ENCODE measurements at regions not wholly inside any gene's neighbourhood (a gene's known extent, or its start where the extent isn't known, plus 50 kb on each side); places are given as distances from the start of the nearest gene placed in this dataset.

DNA sequence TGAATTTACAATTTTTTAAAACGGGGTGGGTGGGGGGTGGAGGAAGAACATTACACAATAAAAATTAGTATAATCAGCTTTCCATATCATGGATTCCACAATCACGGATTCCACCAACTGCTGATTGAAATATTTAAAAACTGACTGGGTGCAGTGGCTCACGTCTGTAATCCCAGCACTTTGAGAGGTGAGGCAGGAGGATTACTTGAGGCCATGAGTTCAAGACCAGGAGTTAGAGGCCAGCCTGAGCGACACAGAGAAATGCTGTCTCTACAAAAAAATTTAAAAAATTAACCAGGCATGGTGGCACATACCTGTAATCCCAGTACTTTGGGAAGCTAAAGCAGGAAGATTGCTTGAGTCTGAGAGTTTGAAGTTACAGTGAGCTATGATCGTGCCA lies 254.7 kb downstream of the ATG4C start:
- in situ Hi-C loops (cut with HindIII; ENCODE audit: low sequenced_read_pairs) = no loop called here

DNA sequence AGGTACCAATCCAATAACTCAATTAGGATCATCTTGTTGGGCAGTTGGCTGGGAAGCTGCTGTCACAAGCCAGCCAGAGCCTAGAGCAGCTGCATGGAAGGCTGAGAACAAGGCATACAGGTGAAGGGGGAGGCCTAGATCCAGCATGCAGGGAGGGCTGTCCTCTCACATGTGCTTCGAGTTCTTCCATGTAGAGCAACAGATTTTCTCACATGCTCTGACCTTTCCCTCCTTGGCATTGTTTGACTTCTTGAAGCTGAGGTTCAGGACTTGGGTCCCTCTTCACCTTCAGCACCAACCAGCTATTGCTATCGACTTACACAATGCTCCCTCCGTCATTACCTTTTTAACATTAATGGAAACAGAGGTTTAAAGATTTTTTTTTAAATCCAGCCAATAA lies 257.7 kb downstream of the ATG4C start:
- TF ChIP-seq, protein P1, sequence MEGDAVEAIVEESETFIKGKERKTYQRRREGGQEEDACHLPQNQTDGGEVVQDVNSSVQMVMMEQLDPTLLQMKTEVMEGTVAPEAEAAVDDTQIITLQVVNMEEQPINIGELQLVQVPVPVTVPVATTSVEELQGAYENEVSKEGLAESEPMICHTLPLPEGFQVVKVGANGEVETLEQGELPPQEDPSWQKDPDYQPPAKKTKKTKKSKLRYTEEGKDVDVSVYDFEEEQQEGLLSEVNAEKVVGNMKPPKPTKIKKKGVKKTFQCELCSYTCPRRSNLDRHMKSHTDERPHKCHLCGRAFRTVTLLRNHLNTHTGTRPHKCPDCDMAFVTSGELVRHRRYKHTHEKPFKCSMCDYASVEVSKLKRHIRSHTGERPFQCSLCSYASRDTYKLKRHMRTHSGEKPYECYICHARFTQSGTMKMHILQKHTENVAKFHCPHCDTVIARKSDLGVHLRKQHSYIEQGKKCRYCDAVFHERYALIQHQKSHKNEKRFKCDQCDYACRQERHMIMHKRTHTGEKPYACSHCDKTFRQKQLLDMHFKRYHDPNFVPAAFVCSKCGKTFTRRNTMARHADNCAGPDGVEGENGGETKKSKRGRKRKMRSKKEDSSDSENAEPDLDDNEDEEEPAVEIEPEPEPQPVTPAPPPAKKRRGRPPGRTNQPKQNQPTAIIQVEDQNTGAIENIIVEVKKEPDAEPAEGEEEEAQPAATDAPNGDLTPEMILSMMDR (IDR thresholded peaks at IDR 0.05; ENCODE audit: low read depth, low read length, missing control alignments) = no peak
- H3K4me3 ChIP-seq (ENCODE audit: low read depth, low read length) = no peak overlapping the region
- in situ Hi-C loops (cut with HindIII; ENCODE audit: low sequenced_read_pairs) = no loop called here
- no peak for DNase-seq (ENCODE audit: low read depth)

More for the DNA sequence above, 254.7 kb downstream of the ATG4C start:
- TF ChIP-seq, protein P1 (IDR thresholded peaks at IDR 0.05; ENCODE audit: low read depth, low read length, missing control alignments) = no peak
- no peak overlapping the region for H3K4me3 ChIP-seq (ENCODE audit: low read depth, low read length)
- DNase-seq (ENCODE audit: low read depth) = no peak

DNA sequence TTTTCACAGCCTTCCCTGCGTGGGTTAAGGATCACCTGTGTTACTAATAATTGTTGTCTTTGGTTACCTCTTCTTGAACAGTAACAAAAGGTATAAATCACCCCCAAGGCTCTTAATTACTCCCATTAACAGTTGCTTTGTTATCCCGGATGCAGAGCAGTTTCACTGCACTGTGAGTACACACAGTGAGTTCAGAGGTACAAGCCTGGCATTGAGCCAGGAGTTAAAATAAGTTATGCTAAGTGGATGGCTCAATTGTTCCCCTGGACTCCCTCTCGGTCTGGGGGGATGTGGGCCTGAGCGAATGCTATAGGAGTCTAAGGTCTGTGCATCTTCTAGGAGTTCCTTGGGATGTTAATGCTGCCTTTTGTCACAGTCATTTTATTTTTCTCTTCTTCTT lies 258.3 kb downstream of the ATG4C start:
- DNase-seq (ENCODE audit: low read depth) = no peak
- TF ChIP-seq, protein P1 (IDR thresholded peaks at IDR 0.05; ENCODE audit: low read depth, low read length, missing control alignments) = no peak
- H3K4me3 ChIP-seq (ENCODE audit: low read depth, low read length) = no peak overlapping the region
- in situ Hi-C loops (cut with HindIII; ENCODE audit: low sequenced_read_pairs) = no loop called here

DNA sequence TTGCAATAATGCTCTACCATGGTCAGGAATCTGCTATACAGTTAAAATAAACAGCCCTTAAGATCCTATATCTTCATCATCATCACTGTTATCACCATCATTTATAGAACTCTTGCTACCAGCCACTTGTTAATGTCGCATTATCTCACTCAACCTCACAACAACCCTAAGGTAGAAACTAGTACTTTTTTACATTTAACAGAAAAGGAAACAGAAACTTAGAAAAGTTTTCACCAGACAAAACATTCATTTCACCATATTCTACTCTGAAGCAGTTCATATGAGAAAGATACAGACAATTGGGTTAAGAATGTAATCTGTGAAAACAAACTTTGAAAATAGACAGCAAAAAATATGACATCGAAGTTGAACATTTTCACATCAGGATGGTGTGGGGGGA lies 262.6 kb downstream of the ATG4C start:
- TF ChIP-seq, protein P1 (IDR thresholded peaks at IDR 0.05; ENCODE audit: low read depth, low read length, missing control alignments) = no peak
- DNase-seq (ENCODE audit: low read depth) = no peak
- H3K4me3 ChIP-seq (ENCODE audit: low read depth, low read length) = no peak overlapping the region
- in situ Hi-C loops (cut with HindIII; ENCODE audit: low sequenced_read_pairs) = no loop called here

DNA sequence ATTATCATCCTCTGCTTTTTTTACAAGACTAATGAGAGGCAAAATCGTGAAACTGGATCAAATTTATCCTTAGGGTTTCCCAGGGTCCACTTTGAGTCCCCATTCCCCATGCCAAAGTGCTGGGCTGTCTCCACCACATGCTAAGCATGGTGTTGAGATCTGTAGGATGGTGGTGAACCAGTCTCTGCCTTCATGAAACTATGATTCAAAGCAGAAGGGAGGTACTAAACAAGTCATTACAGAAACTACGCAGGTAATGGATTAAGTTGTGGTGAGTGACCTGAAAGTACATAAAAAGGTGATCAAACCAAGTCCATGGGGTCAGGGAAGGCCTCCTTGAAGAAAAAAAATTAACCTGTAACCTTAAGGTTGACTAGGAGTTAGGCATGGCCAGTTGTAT lies 265.2 kb downstream of the ATG4C start:
- DNase-seq (ENCODE audit: low read depth) = no peak
- H3K4me3 ChIP-seq (ENCODE audit: low read depth, low read length) = no peak overlapping the region
- in situ Hi-C loops (cut with HindIII; ENCODE audit: low sequenced_read_pairs) = no loop called here
- TF ChIP-seq, protein P1 (IDR thresholded peaks at IDR 0.05; ENCODE audit: low read depth, low read length, missing control alignments) = no peak

DNA sequence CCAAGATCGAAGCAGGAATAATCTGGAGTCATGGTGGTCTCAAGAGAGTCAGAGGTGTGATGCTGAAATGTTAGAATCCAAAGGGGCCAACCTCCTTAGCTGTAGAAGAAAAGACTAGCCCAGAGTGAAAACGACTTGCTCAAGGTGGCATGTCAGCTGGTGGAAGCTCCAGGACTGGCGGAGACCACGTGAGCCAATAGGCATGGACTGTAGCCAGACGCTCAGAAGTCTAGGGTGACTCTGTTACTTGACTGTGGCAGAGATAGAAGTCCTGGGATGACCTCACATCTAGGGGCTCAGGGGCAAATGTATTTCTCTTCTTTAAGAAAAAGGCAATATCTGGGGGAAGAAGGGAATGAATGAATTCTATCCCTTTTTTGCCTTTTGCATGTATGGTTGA lies 267.4 kb downstream of the ATG4C start:
- in situ Hi-C loops (cut with HindIII; ENCODE audit: low sequenced_read_pairs) = no loop called here
- TF ChIP-seq, protein P1 (IDR thresholded peaks at IDR 0.05; ENCODE audit: low read depth, low read length, missing control alignments) = no peak
- H3K4me3 ChIP-seq (ENCODE audit: low read depth, low read length) = no peak overlapping the region
- DNase-seq (ENCODE audit: low read depth) = no peak

DNA sequence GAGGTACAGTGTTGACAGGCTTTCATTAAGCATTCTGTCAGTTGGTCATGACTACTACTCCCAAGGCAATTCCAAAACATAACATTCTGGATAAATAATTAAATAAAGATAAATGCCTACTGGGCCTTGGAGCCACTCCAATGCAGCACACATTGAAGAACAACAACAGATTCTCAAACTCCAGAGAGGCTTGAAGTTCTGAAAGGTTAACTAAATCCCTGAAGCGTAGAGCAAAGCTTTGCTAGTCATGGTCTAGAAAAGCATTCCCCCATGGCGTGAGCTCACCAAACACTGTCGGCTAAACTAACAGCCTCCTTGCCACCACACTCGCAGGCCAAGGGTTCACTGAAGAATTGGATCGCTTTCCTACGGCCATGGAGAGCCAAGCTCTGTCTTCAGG lies 268.0 kb downstream of the ATG4C start:
- no peak overlapping the region for H3K4me3 ChIP-seq (ENCODE audit: low read depth, low read length)
- TF ChIP-seq, protein P1 (IDR thresholded peaks at IDR 0.05; ENCODE audit: low read depth, low read length, missing control alignments) = no peak
- DNase-seq (ENCODE audit: low read depth) = no peak
- in situ Hi-C loops (cut with HindIII; ENCODE audit: low sequenced_read_pairs) = no loop called here

Data from astrocyte of the cerebellum (primary cell).